ENCODE measurements at regions not wholly inside any gene's neighbourhood (a gene's known extent, or its start where the extent isn't known, plus 50 kb on each side); places are given as distances from the start of the nearest gene placed in this dataset.
A peak's percentile ranks its signal among the peaks of the same experiment; 100 is the strongest.

- DNase-seq (ENCODE audit: low read depth in 2 of 3, low spot score in 2 of 3): no peak
Observed at GRCh38 chr6:132143258-132143657, 192.1 kb upstream of the CCN2 start.

- DNase-seq (ENCODE audit: low read depth in 2 of 3, low spot score in 2 of 3): no peak
Observed at GRCh38 chr6:132142768-132143167, 191.6 kb upstream of the CCN2 start.

- DNase-seq (ENCODE audit: low read depth in 2 of 3, low spot score in 2 of 3): no peak
Observed at GRCh38 chr6:132142308-132142707, 191.1 kb upstream of the CCN2 start.

GRCh38 chr6:132140189-132140588, 189.0 kb upstream of the CCN2 start:
- DNase-seq (ENCODE audit: low read depth in 2 of 3, low spot score in 2 of 3): no peak

GRCh38 chr6:132139611-132140010, 188.4 kb upstream of the CCN2 start:
- DNase-seq (ENCODE audit: low read depth in 2 of 3, low spot score in 2 of 3): no peak

- DNase-seq (ENCODE audit: low read depth in 2 of 3, low spot score in 2 of 3): no peak
Observed at GRCh38 chr6:132136981-132137380, 185.8 kb upstream of the CCN2 start.

GRCh38 chr6:132135409-132135808, 184.2 kb upstream of the CCN2 start:
- no peak for DNase-seq (ENCODE audit: low read depth in 2 of 3, low spot score in 2 of 3)

- peak in 2 of 3 donors; percentile 18 to 38 for DNase-seq (ENCODE audit: low read depth in 2 of 3, low spot score in 2 of 3)
Observed at GRCh38 chr6:132133736-132134445, 182.7 kb upstream of the CCN2 start.

- DNase-seq (ENCODE audit: low read depth in 2 of 3, low spot score in 2 of 3): no peak
Observed at GRCh38 chr6:132132924-132133639, 181.9 kb upstream of the CCN2 start.

GRCh38 chr6:132132422-132132821, 181.2 kb upstream of the CCN2 start:
- no peak for DNase-seq (ENCODE audit: low read depth in 2 of 3, low spot score in 2 of 3)

GRCh38 chr6:132131758-132132157, 180.6 kb upstream of the CCN2 start:
- DNase-seq (ENCODE audit: low read depth in 2 of 3, low spot score in 2 of 3): peak in 2 of 3 donors; percentile 67 to 88

- DNase-seq (ENCODE audit: low read depth in 2 of 3, low spot score in 2 of 3): peak in 1 of 3 donors; percentile 18
Observed at GRCh38 chr6:132131351-132131750, 180.2 kb upstream of the CCN2 start.

- DNase-seq (ENCODE audit: low read depth in 2 of 3, low spot score in 2 of 3): peak in 2 of 3 donors; percentile 31 to 71
Observed at GRCh38 chr6:132130626-132131298, 179.6 kb upstream of the CCN2 start.

- DNase-seq (ENCODE audit: low read depth in 2 of 3, low spot score in 2 of 3): no peak
Observed at GRCh38 chr6:132128424-132128823, 177.3 kb upstream of the CCN2 start.

GRCh38 chr6:132126150-132126549, 175.0 kb upstream of the CCN2 start:
- DNase-seq (ENCODE audit: low read depth in 2 of 3, low spot score in 2 of 3): no peak

GRCh38 chr6:132122871-132123270, 171.7 kb upstream of the CCN2 start:
- peak in 1 of 3 donors; percentile 13 for DNase-seq (ENCODE audit: low read depth in 2 of 3, low spot score in 2 of 3)

- no peak for DNase-seq (ENCODE audit: low read depth in 2 of 3, low spot score in 2 of 3)
Observed at GRCh38 chr6:132122176-132122575, 171.0 kb upstream of the CCN2 start.

GRCh38 chr6:132118144-132118543, 167.0 kb upstream of the CCN2 start:
- DNase-seq (ENCODE audit: low read depth in 2 of 3, low spot score in 2 of 3): no peak

GRCh38 chr6:132115714-132116366, 164.7 kb upstream of the CCN2 start:
- DNase-seq (ENCODE audit: low read depth in 2 of 3, low spot score in 2 of 3): no peak

GRCh38 chr6:132114201-132114825, 163.1 kb upstream of the CCN2 start:
- no peak for DNase-seq (ENCODE audit: low read depth in 2 of 3, low spot score in 2 of 3)

GRCh38 chr6:132109752-132110151, 158.6 kb upstream of the CCN2 start:
- DNase-seq (ENCODE audit: low read depth in 2 of 3, low spot score in 2 of 3): peak in 2 of 3 donors; percentile 13 to 21

All from hematopoietic multipotent progenitor cell (in vitro differentiated cells).